AG09319 (cell line): ENCODE measurements at regions not wholly inside any gene's neighbourhood (a gene's known extent, or its start where the extent isn't known, plus 50 kb on each side); places are given as distances from the start of the nearest gene placed in this dataset.
"Not testable (repeated sequence)": the region's sequence is repeated elsewhere in the genome, so short reads cannot be mapped to it uniquely, and the experiment has no call there.

Experiments used
- DNase-seq: peaks from one replicate; pipeline ENCODE4 v3.0.0-alpha.2; 2010; ENCODE audit warnings: low read depth; ENCODE audit errors: extremely low read depth
- CTCF ChIP-seq: IDR thresholded peaks from 2 replicates; pipeline ENCODE4 v1.5.1; 2011; ENCODE audit warnings: low read depth, mild to moderate bottlenecking, inconsistent platforms, low read length, moderate library complexity

- no peak for TF ChIP-seq CTCF
Measured at GRCh38 chr12:97877404-97877803, 414.8 kb downstream of the RMST start.

GRCh38 chr12:97886511-97887176 lies 424.0 kb downstream of the RMST start:
- no peak for TF ChIP-seq CTCF
- DNase-seq: no peak

More at GRCh38 chr12:97877404-97877803, 414.8 kb downstream of the RMST start:
- DNase-seq: no peak

- DNase-seq: not testable (repeated sequence)
Measured at GRCh38 chr12:97897881-97898280, 435.3 kb downstream of the RMST start.

GRCh38 chr12:97899529-97899928 lies 436.9 kb downstream of the RMST start:
- no peak for TF ChIP-seq CTCF
- no peak for DNase-seq

- DNase-seq: no peak
- no peak for TF ChIP-seq CTCF
Measured at GRCh38 chr12:97899956-97900355, 437.4 kb downstream of the RMST start.

- no peak for DNase-seq
- no peak for TF ChIP-seq CTCF
Measured at GRCh38 chr12:97903356-97903755, 440.8 kb downstream of the RMST start.

GRCh38 chr12:97907504-97907903 lies 444.9 kb downstream of the RMST start:
- DNase-seq: no peak
- no peak for TF ChIP-seq CTCF

GRCh38 chr12:97910559-97910958 lies 448.0 kb downstream of the RMST start:
- DNase-seq: no peak
- no peak for TF ChIP-seq CTCF
